Activated naive CD4-positive, alpha-beta T cell treated with anti-CD3 and anti-CD28 coated beads, Interleukin-2, amount 50 U/mL, for 24 hours (primary cell): ENCODE measurements at regions not wholly inside any gene's neighbourhood (a gene's known extent, or its start where the extent isn't known, plus 50 kb on each side); places are given as distances from the start of the nearest gene placed in this dataset.
A peak's percentile ranks its signal among the peaks of the same experiment; 100 is the strongest.
"Not testable (repeated sequence)": the region's sequence is repeated elsewhere in the genome, so short reads cannot be mapped to it uniquely, and the experiment has no call there.

ENCODE experiments used
- H3K27ac Mint-ChIP-seq: one replicate; pipeline ENCODE4 v1.8.0; 2021; ENCODE audit warnings: mild to moderate bottlenecking, mixed read lengths
- H3K27me3 Mint-ChIP-seq: one replicate; pipeline ENCODE4 v1.8.0; 2021; ENCODE audit warnings: mixed read lengths
- H3K36me3 Mint-ChIP-seq: one replicate; pipeline ENCODE4 v1.8.0; 2021; ENCODE audit warnings: mixed read lengths
- H3K4me1 Mint-ChIP-seq: one replicate; pipeline ENCODE4 v1.8.0; 2021; ENCODE audit warnings: mixed read lengths
- H3K4me3 Mint-ChIP-seq: one replicate; pipeline ENCODE4 v1.8.0; 2021; ENCODE audit warnings: mild to moderate bottlenecking, mixed read lengths
- H3K9me3 Mint-ChIP-seq: one replicate; pipeline ENCODE4 v1.8.0; 2021; ENCODE audit warnings: mixed read lengths

DNA sequence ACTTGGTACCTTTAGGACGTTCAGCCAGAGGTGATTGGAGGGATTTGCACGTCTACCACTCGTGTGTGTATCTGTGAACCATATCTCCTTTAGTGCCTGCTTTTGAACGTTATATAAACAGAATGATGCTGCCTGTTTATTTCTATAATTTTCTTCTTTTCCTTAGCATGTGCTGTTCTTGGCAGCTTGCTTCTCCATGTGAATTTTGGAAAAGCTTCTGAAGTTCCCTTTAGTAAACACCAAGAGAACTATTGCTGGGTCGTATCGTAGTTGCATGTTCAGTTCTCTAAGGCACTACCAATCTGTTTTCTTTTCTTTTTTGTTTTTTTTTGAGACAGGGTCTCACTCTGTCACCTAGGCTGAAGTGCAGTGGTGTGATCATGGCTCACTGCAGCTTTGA lies 73.8 kb upstream of the FANCC start:
- not testable (repeated sequence) for H3K36me3 Mint-ChIP-seq, H3K9me3 Mint-ChIP-seq, H3K4me1 Mint-ChIP-seq

DNA sequence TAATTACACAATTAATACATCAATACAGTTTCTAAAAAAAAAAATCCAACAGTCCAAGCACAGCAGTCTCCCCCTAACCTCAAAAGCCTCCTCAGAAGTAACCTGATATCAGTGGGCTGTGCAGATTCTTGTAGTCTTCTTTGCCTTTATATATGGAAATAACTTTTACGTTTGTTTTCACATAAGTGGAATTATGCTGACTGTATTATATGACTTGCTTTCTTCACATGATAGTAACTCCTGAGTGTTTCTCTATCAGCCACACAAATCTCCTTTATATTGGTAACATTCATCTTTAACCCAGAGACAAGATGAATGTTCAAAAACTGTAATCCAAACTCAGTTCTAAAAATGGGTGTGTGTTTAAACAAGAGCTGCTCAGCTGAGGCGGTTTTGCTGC lies 71.9 kb upstream of the FANCC start:
- Mint-ChIP-seq H3K27ac (no peak overlapping the region), H3K9me3 (no peaks in the 10 kb centered on the region), H3K4me1 (no peaks in the 10 kb centered on the region), H3K36me3 (no peaks in the 10 kb centered on the region), H3K4me3 (no peak overlapping the region), H3K27me3 (peaks cover 2% of the 10 kb centered on the region)

More for the DNA sequence above, 73.8 kb upstream of the FANCC start:
- not testable (repeated sequence) for H3K4me3 Mint-ChIP-seq, H3K27me3 Mint-ChIP-seq, H3K27ac Mint-ChIP-seq

DNA sequence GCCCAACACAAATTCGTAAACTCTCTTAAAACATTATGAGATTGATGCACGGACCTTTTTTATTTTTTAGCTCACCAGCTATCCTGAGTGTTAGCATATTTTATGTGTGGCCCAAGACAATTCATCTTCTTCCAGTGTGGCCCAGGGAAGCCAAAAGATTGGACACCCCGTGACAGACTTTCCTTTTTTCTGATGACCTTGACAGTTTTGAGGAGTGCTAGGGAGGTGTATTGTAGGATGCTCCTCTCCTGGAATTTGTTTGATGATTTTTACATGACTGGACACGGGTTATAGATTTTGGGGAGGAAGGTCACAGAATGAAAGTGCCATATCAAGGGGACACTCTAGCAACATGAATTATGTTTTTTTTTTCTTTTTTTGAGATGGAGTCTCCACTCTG lies 69.3 kb upstream of the FANCC start:
- H3K4me3 Mint-ChIP-seq, result no peak overlapping the region
- no peaks in the 10 kb centered on the region for H3K9me3 Mint-ChIP-seq
- no peaks in the 10 kb centered on the region for H3K4me1 Mint-ChIP-seq
- no peaks in the 10 kb centered on the region for H3K36me3 Mint-ChIP-seq
- H3K27ac Mint-ChIP-seq, result no peak overlapping the region
- peaks cover 6% of the 10 kb centered on the region for H3K27me3 Mint-ChIP-seq

DNA sequence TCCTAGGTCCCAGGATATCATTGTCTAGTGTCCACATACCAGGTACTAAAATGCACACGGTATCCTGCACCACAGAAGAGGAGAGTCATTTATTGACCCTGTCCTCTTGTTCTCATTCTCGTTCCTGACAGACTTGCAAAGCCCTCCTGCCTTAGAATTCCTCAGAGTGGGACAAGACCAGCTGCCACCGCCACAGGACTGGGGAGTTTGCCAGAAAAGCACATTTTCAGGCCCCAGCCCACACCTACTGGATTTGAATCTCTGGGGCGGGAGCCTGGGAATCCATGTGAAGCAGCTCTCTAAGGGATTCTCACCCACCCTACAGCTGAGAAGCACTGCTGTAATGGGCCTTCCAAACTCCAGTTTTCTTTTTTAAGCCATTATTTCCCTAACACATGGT lies 68.0 kb upstream of the FANCC start:
- no peak overlapping the region for H3K4me3 Mint-ChIP-seq
- H3K27ac Mint-ChIP-seq, result no peak overlapping the region
- no peaks in the 10 kb centered on the region for H3K4me1 Mint-ChIP-seq
- peaks cover 8% of the 10 kb centered on the region for H3K27me3 Mint-ChIP-seq
- no peaks in the 10 kb centered on the region for H3K9me3 Mint-ChIP-seq
- no peaks in the 10 kb centered on the region for H3K36me3 Mint-ChIP-seq

DNA sequence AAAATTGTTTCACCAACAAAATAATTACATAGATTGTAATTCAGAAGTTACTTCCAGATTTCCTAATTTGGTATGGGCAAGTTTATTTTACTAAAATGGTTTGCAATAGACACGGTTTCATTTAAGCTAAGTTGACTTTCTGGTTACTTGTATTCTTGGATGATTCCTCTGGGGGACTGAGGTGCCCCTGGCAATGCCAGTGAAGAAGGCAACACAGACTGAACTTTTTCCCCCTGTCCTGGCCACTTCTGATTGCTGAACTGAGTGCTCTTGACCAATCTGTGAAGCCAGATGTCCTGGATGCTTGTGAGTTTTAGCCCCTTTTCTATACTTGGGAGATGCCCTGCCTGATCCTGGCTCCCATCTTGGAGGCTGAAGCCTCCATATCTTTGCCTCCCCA lies 66.3 kb upstream of the FANCC start:
- Mint-ChIP-seq H3K27ac (no peak overlapping the region), H3K4me1 (no peaks in the 10 kb centered on the region), H3K27me3 (peaks cover 8% of the 10 kb centered on the region), H3K4me3 (no peak overlapping the region), H3K36me3 (no peaks in the 10 kb centered on the region), H3K9me3 (no peaks in the 10 kb centered on the region)

DNA sequence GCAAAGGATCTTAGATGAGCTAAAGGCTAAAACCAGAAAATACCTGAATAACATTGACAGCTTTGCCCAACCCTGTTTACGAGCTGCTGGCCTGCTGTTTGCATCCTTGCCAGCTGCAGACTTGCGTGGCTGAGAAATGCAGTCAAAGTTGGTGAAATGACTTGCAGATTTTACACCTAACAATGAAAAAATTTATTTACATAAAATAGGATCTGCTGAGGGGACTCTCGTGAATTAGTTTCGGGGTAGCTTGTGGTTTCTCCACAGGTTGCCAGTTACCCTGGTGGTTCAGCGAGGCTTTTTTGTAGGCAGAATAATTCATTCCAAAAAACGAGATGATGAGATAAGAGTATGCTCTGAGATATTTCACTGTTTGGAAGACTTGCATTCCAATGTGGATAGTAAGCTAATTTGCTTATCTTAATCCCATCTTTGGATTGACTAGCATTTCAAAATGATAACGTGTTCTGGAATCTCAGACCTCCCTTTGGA lies 65.7 kb upstream of the FANCC start:
- Mint-ChIP-seq H3K4me3 (no peak overlapping the region), H3K9me3 (no peaks in the 10 kb centered on the region), H3K36me3 (no peaks in the 10 kb centered on the region), H3K27ac (no peak overlapping the region), H3K27me3 (peaks cover 8% of the 10 kb centered on the region), H3K4me1 (no peaks in the 10 kb centered on the region)

DNA sequence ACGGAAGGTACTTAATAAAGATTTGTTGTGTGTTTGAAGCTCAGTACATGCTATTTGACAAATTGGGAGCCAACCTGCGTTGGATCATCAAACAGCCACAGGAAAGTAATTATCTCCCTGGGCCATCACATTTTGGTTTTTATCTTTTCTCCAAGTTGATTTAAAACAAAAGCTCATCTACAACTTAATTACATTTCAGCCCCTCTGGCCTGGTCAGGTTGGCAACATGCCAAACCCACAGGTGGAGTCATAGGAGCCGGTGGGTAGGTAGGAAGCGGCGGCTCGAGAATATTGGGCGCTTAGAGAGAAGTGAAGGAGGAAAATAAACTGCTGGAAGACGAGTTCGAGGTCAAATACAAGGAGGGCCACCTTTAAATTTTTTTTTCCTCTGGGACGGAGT lies 64.9 kb upstream of the FANCC start:
- Mint-ChIP-seq H3K9me3 (no peaks in the 10 kb centered on the region), H3K27me3 (peaks cover 10% of the 10 kb centered on the region), H3K4me1 (no peaks in the 10 kb centered on the region), H3K4me3 (no peak overlapping the region), H3K27ac (no peak overlapping the region), H3K36me3 (no peaks in the 10 kb centered on the region)

DNA sequence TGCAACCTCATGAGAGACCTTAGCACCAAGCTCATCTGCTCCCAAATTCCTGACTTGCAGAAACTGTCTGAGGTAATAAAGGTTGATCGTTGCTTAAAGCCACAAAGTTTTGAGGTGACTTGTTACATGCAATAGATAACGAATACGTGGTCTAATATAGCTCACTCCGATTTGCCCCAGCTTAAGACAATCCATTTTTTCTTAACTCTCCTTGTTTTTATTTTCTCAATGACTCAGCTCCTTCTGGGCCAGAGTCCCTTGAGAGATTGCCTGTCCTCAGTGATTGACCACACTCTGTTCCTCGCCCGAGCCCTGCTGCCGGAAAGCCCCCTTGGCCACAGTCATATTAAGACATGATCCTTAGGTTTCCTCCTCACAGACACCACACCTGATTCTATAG lies 63.7 kb upstream of the FANCC start:
- Mint-ChIP-seq H3K4me1 (no peaks in the 10 kb centered on the region), H3K27ac (no peak overlapping the region), H3K27me3 (peaks cover 12% of the 10 kb centered on the region), H3K4me3 (no peak overlapping the region), H3K9me3 (no peaks in the 10 kb centered on the region), H3K36me3 (no peaks in the 10 kb centered on the region)

DNA sequence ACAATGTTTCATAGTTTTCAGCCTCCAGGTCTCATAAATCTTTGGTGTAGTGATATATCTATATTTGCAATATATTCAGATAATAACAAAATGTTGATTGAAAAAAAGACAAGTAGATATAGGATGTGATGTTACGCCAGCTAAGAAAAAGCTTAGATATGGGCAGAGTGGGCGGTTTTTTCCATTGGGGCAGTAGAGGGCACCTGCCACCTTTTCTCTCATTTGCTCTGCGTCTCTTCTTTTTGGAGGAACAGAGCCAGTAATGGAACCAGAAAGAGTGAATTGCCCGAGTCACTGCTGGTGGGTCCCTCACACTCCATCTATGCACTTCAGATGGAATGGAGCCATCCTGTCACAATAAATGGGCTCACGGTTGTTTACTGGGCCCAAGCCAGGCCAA lies 62.1 kb upstream of the FANCC start:
- peaks cover 12% of the 10 kb centered on the region for H3K27me3 Mint-ChIP-seq
- H3K9me3 Mint-ChIP-seq, result no peaks in the 10 kb centered on the region
- H3K27ac Mint-ChIP-seq, result no peak overlapping the region
- H3K4me1 Mint-ChIP-seq, result no peaks in the 10 kb centered on the region
- H3K4me3 Mint-ChIP-seq, result no peak overlapping the region
- no peaks in the 10 kb centered on the region for H3K36me3 Mint-ChIP-seq

DNA sequence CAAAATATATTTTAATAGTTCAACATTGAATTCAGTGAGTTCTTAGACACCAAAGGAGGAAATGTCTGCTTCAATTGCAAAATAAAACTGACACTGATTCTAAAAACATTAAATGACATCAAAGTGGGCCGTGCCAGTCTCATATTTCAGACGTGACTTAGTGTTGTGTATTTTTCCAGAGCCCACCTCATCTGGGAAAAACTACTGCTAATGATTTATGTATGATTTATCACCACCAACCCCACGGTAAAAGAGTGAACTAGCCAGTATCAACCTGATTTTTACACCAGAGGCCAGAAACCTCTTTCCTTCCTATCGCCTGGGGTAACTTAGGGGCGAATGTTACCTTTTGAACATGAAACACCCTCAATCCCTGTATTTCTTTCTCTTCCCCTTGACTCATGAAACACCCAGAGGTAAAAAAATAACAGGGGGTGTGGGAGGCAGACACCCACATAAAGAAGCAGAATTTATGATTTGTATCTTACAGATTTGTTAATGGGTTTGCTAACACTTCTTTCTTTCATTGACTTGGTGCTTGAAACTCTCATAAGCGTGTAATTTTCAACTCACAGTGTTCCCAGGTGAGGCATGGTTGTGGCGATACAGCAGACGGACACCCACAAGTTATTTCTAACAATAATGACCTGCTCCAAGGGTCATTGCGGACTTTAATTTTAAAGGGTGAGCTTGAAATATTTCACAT lies 56.4 kb upstream of the FANCC start:
- peaks cover 16% of the 10 kb centered on the region for H3K27me3 Mint-ChIP-seq

DNA sequence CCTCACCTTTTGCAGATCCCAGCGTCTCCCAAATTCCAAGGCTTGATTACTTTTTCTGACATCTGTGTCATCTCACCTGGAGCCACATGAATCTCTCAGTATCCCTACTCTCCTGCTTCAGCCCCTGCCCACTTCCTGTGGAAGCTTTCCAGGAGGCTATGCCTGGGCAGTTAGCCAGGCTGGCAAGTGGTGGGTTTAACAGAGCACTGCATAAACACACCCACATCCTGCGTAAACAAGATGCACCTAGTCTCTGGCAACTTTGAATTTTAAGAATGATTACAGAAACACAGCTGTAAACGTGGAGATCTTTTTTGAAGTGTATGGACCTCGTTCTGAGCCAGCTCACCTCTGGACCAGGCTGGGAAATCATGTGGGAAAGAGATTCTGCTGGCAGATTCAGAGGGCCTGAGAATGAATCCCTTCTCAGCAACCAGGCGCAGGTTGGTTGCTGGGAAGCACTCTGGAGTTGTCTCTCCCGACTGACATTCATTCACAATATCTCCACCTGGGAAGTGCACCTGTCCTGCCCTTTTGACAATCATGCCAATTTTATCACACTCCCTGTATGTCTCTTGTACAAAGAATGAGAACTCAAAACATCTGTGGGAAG lies 55.7 kb upstream of the FANCC start:
- H3K36me3 Mint-ChIP-seq, result no peaks in the 10 kb centered on the region
- no peaks in the 10 kb centered on the region for H3K4me1 Mint-ChIP-seq
- H3K27ac Mint-ChIP-seq, result no peak overlapping the region
- H3K27me3 Mint-ChIP-seq, result peaks cover 20% of the 10 kb centered on the region
- H3K9me3 Mint-ChIP-seq, result no peaks in the 10 kb centered on the region
- no peak overlapping the region for H3K4me3 Mint-ChIP-seq

More for the DNA sequence above, 56.4 kb upstream of the FANCC start:
- H3K4me3 Mint-ChIP-seq, result no peak overlapping the region
- no peak overlapping the region for H3K27ac Mint-ChIP-seq
- H3K36me3 Mint-ChIP-seq, result no peaks in the 10 kb centered on the region
- no peaks in the 10 kb centered on the region for H3K4me1 Mint-ChIP-seq
- H3K9me3 Mint-ChIP-seq, result no peaks in the 10 kb centered on the region

DNA sequence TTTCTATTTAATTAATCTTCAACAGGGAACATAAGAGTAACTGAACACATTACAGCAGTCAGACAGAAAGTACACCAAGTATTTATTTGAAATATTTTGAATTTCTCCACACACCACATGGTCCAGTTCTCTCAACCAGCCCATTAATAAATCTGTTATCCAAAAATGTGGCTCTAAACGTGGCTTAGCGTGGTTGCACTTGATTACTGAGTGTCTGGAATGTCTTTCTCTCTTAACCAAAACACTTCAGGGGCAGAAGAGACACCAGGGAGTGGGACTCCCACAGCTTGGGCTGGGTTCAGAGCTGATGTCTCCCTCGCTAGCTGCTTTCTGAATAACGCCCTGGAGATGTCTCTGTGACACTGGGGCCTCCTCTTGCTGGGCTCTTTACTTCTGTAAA lies 52.6 kb upstream of the FANCC start:
- H3K36me3 Mint-ChIP-seq, result no peaks in the 10 kb centered on the region
- no peaks in the 10 kb centered on the region for H3K9me3 Mint-ChIP-seq
- peaks cover 19% of the 10 kb centered on the region for H3K27me3 Mint-ChIP-seq
- no peak overlapping the region for H3K4me3 Mint-ChIP-seq
- no peaks in the 10 kb centered on the region for H3K4me1 Mint-ChIP-seq
- H3K27ac Mint-ChIP-seq, result peak overlapping the region; percentile 55

DNA sequence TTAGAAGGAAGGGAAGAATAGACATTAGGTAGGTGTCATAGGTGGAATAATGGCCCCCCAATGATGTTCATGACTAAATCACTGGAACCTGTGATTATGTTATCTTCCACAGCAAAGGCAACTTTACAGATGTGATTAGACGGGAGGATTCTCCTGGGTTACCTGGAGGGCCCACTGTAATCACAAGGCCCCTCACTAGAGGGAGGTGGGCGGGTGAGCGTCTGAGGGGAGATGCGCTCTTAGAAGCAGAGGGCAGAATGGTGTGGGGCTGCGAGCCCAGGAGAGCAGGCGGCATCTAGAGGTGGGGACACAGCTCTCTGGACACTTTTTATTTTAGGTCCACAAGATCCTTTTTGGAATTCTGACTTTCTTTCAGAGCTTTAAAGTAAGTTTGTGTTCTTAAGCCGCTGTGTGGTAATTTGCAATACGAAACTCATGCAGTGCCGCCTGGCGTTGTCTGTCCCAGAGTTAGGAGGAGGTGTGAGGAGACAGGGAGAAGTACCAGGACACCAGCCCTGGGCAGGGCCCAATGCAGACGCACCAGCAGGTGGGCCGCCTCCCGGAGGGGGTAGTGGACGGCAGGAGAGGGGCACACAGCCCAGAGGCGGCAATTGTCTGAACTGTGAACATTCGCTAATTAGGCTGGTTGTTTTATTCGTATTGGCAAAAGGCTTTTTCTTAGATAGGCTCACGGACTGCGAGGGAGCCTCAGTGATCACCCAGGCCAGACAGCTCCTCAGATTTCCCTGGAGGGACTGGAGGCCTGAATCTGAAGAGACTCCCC lies 51.1 kb upstream of the FANCC start:
- Mint-ChIP-seq H3K4me1 (no peaks in the 10 kb centered on the region), H3K9me3 (no peaks in the 10 kb centered on the region), H3K27ac (no peak overlapping the region), H3K36me3 (no peaks in the 10 kb centered on the region), H3K4me3 (no peak overlapping the region), H3K27me3 (peaks cover 19% of the 10 kb centered on the region)
